Islet of Langerhans (tissue), 1 donor: ENCODE measurements at regions not wholly inside any gene's neighbourhood (a gene's known extent, or its start where the extent isn't known, plus 50 kb on each side); places are given as distances from the start of the nearest gene placed in this dataset.

Experiments
- FAIRE-seq: peaks from one replicate; lab custom pipeline; 2011; peaks lifted over from hg19 to GRCh38; lab: Jason Lieb, UNC

DNA sequence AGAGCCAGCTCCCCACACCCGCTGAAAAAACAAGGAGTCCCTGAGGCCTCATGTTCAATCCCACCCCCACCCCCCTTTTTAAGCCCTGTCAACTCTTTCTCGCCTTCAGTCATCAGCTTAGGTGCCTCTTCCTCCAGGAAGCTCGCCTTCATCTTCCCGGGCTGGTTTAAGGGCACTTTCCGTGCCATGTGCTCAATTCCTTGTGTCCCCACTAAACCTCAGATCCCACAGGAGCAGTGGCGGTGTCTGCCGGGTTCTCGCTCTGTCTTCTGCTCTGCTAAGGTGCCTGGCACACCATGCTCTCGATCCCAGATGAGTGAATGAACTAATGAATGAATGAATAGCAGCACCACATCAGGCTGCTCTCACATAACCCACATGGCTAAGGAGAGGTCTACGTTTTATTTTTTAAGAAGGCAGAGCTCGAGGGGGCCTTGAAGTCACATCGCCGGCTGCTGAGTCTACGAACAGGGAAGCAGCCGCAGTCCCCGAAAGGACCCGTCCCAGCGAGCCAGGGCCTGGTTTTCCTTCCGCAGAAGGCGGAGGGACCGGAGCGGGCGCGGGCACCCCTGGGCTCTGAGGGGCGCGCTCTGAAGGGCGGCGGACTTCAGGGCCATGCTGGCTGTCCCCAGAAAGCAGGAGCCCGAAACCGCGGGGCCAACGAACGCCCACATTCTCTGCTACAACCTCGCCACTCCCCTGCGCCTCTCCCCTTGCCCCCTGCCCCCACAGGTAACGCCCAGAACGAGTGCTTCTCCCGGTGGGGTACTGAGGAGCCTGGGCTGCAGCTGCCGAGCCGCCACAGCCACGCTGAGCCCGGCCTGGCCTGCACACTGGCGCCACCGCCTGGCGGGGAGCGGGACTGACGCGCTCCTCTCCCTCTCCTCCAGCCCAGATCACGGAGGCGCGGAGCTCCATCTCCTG lies 73.4 kb upstream of the KCNMA1 start:
- no peak for FAIRE-seq

DNA sequence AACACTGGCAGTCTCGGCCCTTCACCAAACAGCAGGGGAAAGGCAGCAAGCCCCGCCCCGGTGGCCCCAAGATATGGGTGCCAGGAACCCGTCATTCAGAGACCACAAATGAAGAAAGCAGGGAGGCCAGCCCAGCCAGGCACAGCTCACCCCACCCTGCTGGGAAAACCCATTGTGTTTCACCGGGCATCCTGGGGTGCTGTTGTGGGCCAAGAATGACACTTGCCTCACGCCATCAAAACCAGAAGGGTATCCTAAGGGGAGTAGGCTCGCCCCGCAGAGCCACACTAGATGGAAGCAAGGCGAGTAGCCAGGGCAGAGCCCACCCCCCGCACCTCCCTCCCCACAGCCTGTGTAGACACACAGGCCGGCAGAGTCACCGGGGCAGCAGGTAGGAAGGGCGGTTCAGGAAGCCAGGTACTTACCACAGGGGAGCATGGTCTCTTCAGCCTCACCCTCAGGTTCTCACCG lies 72.5 kb upstream of the KCNMA1 start:
- no peak for FAIRE-seq

DNA sequence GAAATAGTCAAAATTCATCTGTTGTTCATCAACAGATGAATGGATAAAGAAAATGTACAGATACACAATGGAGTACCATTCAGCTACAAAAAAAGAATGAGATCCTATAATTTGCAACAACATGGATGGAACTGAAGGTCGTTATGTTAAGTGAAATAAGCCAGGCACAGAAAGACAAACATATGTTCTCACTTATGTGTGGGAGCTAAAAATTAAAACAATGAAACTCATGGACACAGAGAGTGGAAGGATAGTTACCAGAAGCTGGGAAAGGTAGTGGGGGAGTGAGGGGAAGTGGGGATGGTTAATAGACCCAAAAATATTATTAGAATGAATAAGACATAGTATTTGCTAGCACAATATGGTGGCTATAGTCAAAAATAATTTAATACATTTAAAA lies 70.0 kb upstream of the KCNMA1 start:
- no peak for FAIRE-seq

DNA sequence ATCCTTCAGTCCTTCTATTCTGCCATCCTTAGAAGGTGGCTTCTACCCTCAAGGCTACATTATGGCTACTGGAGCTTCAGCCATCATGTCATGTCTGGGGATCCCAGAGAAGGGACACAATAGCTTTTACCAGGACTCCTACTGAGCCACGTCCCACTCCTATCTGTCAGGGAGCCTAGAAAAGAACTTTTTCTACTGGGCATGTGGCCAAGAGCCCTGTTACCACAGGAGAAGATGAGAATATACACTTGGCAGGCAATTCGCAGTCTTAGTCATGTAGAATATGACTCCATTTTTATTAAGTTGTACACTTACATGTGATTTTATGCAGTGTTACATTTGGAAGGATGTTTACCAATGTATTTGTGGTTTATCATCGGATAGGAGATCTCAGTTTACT lies 64.6 kb upstream of the KCNMA1 start:
- FAIRE-seq, result no peak

DNA sequence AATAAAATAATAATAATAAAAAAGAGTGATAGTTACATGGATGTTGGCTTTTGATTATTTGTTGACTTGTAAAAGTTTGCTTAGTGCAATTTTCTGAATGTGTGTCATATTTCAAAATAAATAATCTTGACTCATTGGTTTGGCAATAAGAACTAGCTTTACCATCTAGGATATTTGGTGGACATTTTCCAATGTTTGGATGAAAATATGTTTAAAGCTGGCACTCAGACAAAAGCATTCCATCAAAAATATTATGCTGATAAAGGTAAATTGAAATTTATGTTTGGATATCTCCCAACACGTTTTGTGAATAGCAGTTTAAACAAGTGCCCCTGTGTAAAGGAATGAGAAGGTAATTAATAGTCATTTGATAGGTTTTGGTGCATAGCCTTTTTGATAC lies 62.5 kb upstream of the KCNMA1 start:
- FAIRE-seq, result no peak

DNA sequence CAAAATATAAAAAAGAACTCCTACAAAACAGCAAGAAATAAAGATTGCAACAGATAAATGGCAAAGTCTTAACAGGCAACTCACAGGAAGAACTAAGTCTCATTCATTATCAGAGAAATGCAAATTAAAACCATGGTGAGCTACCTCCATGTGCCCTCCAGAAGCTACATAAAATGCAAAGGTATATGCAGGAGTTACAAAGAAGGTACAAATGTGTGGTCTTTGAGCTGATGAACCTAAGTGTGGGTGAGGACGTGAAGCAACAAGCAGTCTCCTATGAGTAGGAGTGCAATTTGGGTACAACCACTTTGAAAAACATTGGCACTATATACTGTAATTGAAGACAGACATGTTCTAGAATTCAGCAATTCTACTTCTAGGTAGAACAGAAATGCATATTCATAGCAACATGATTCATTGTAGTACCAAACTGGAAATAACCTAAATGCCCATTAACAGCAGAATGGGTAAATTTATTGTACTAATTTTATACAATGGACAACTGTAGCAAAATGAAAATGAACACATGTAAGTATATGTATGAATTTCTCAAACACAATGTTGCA lies 61.6 kb upstream of the KCNMA1 start:
- no peak for FAIRE-seq

DNA sequence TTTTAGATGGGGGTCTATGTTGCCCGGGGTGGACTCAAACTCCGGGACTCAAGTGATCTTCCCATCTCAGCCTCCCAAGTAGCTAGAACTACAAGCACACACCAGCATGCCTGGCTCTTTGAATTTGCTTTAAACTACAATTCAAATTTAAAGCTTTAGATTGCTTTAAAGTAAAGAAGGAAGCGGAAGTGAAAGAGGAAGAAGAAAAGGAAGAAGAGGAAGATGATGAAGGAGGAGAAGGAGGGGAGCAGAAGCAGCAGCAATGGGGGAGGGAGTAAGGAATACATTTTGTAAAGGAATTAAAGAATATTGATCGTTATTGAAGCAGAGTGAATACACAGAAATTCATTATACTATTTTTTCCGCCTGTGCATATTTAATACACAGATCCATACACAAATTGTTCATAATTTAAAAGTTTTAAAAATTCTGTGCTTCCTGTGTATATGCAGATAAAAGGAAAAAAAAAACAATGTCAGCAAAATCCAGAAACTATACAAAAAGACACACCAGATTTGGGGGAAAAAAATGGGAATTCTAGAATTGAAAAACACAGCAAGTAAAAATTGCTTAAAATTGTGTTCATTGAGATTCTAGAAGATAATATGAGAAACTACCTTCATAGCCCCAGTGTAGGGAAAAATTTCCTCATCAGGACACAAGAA lies 60.8 kb upstream of the KCNMA1 start:
- FAIRE-seq, result no peak

DNA sequence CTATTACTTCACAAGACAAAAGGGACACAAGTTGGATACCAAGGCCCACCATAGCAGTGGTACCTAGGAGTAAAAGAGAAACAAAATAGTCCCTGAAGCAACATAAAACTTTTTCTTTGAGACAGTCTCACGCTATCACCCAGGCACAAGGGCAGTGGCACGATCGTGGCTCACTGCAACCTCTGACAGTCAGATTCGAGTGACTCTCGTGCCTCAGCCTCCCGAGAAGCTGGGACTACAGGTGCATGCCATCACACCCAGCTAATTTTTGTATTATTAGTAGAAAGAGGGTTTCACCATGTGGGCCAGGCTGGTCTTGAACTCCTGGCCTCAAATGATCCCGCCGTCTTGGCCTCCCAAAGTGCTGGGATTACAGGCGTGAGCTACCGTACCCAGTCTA lies 59.0 kb upstream of the KCNMA1 start:
- no peak for FAIRE-seq

DNA sequence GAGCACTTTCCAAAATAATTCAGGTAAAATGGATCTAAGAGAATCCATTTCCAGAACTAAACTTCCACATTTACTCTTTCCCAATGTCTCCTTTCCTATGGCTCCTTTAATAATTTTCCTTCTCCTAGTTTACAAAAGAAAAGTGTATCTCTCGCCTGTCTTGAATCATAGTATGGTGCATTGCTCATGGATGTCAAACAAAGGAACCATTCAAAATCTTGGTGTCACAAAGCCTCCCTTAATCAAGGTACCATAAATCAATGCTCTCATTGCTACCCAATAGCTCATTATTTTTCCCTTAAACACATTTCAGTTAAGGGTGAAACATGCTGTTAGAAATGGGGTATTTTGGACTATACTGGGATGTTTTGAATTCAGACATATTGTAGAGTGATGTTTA lies 57.6 kb upstream of the KCNMA1 start:
- FAIRE-seq, result no peak

DNA sequence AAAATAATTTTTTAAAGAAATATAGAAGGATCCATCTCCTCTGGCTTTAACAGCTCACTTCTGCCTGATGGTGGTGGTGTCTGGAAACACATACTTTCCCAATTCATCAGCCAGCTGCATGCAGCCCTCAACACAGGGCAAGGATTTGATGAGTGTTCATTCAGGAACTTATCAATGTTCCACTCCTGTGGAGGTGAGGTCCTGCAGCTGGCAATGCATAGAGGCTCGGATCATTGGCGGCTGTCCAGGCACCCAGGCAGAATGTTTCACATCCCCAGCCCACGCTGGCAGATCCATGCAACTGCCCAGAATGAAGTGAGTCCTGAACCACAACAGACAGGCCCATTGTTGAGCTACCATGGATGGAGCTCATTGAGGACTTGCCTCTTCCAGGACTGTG lies 55.2 kb upstream of the KCNMA1 start:
- FAIRE-seq, result no peak

DNA sequence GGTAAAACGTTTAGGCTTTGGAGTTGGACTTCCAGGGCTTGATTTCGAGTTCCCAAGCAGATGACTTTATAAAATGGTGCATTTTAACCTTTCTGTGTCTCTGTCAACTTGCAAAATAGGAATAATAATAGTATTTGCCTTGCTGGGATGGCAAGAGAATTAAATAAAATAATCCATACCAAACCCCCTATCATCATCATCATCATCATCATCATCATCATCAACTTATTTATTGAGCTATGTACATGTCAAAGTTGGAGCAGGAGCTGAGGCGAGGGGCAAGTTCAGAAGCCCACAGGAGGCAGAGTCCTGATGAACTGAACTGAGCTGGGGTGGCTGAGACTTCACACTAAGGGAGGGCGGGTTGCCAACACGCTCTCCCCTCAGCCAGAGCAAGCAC lies 51.7 kb upstream of the KCNMA1 start:
- FAIRE-seq, result no peak

DNA sequence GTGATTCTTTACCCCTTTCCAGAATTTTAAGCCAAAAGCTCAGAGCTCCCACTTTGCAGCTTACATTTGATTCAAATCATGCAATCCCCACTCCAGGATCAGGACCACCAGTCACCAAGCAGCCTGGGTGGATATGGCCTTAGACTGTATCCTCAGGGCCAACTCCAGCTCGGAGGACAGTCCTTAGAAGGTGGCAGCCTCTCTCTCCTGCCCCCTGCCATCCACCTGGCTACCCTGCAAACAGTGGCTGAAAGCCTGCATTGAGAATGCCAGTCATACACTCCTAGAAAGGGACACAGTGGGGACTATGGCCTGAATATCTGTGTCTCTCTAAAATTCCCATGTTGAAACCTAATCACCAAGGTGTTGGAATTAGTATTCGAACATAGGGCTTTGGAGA lies 50.0 kb upstream of the KCNMA1 start:
- no peak for FAIRE-seq
